ENCODE measurements at regions not wholly inside any gene's neighbourhood (a gene's known extent, or its start where the extent isn't known, plus 50 kb on each side); places are given as distances from the start of the nearest gene placed in this dataset.

- no peak overlapping the region for H3K4me3 Mint-ChIP-seq (ENCODE audit: low read depth)
- peaks cover 5% of the 10 kb centered on the region for H3K4me1 Mint-ChIP-seq (ENCODE audit: low read depth)
- no peak overlapping the region for H3K27ac Mint-ChIP-seq
- H3K27me3 Mint-ChIP-seq (ENCODE audit: low read depth), result peaks cover 3% of the 10 kb centered on the region
- no peaks in the 10 kb centered on the region for H3K36me3 Mint-ChIP-seq (ENCODE audit: low read depth)
- no peaks in the 10 kb centered on the region for H3K9me3 Mint-ChIP-seq
- intact Hi-C loops (cut with micrococcal nuclease), result loop anchor here (5.0 kb wide), 1 partner anchor 41 kb away; no protein-coding TSS in a partner anchor
- no peak for DNase-seq (ENCODE audit: low spot score)
Measured at GRCh38 chr5:133891390-133891789, 77.0 kb downstream of the C5orf15 start.

GRCh38 chr5:133890776-133891280 is 77.6 kb downstream of the C5orf15 start:
- Mint-ChIP-seq H3K36me3 (ENCODE audit: low read depth) (no peaks in the 10 kb centered on the region), H3K9me3 (no peaks in the 10 kb centered on the region), H3K27me3 (ENCODE audit: low read depth) (peaks cover 3% of the 10 kb centered on the region), H3K27ac (no peak overlapping the region), H3K4me1 (ENCODE audit: low read depth) (peaks cover 7% of the 10 kb centered on the region), H3K4me3 (ENCODE audit: low read depth) (no peak overlapping the region)
- intact Hi-C loops (cut with micrococcal nuclease), result loop anchor here (5.0 kb wide), 1 partner anchor 41 kb away; no protein-coding TSS in a partner anchor
- no peak for DNase-seq (ENCODE audit: low spot score)

- intact Hi-C loops (cut with micrococcal nuclease), result loop anchor here (5.0 kb wide), 1 partner anchor 42 kb away; no protein-coding TSS in a partner anchor
- DNase-seq (ENCODE audit: low spot score), result no peak
Measured at GRCh38 chr5:133890314-133890713, 78.1 kb downstream of the C5orf15 start.

GRCh38 chr5:133889271-133889905 is 79.0 kb downstream of the C5orf15 start:
- no peak overlapping the region for H3K4me3 Mint-ChIP-seq (ENCODE audit: low read depth)
- H3K36me3 Mint-ChIP-seq (ENCODE audit: low read depth), result no peaks in the 10 kb centered on the region
- intact Hi-C loops (cut with micrococcal nuclease), result no loop called here
- H3K4me1 Mint-ChIP-seq (ENCODE audit: low read depth), result peaks cover 7% of the 10 kb centered on the region
- peaks cover 1% of the 10 kb centered on the region for H3K27me3 Mint-ChIP-seq (ENCODE audit: low read depth)
- H3K9me3 Mint-ChIP-seq, result no peaks in the 10 kb centered on the region
- no peak for DNase-seq (ENCODE audit: low spot score)
- H3K27ac Mint-ChIP-seq, result no peak overlapping the region

More at GRCh38 chr5:133890314-133890713, 78.1 kb downstream of the C5orf15 start:
- Mint-ChIP-seq H3K27ac (no peak overlapping the region), H3K4me1 (ENCODE audit: low read depth) (peaks cover 7% of the 10 kb centered on the region), H3K9me3 (no peaks in the 10 kb centered on the region), H3K4me3 (ENCODE audit: low read depth) (no peak overlapping the region), H3K36me3 (ENCODE audit: low read depth) (no peaks in the 10 kb centered on the region), H3K27me3 (ENCODE audit: low read depth) (peaks cover 1% of the 10 kb centered on the region)

- intact Hi-C loops (cut with micrococcal nuclease), result no loop called here
- H3K4me1 Mint-ChIP-seq (ENCODE audit: low read depth), result peaks cover 7% of the 10 kb centered on the region
- H3K27ac Mint-ChIP-seq, result no peak overlapping the region
- no peaks in the 10 kb centered on the region for H3K36me3 Mint-ChIP-seq (ENCODE audit: low read depth)
- no peaks in the 10 kb centered on the region for H3K9me3 Mint-ChIP-seq
- H3K27me3 Mint-ChIP-seq (ENCODE audit: low read depth), result no peaks in the 10 kb centered on the region
- DNase-seq (ENCODE audit: low spot score), result no peak
- no peak overlapping the region for H3K4me3 Mint-ChIP-seq (ENCODE audit: low read depth)
Measured at GRCh38 chr5:133888625-133888991, 79.8 kb downstream of the C5orf15 start.

GRCh38 chr5:133885566-133885965 is 82.9 kb downstream of the C5orf15 start:
- no peaks in the 10 kb centered on the region for H3K27me3 Mint-ChIP-seq (ENCODE audit: low read depth)
- no peak overlapping the region for H3K27ac Mint-ChIP-seq
- H3K4me3 Mint-ChIP-seq (ENCODE audit: low read depth), result no peak overlapping the region
- H3K36me3 Mint-ChIP-seq (ENCODE audit: low read depth), result no peaks in the 10 kb centered on the region
- no peaks in the 10 kb centered on the region for H3K9me3 Mint-ChIP-seq
- peaks cover 7% of the 10 kb centered on the region for H3K4me1 Mint-ChIP-seq (ENCODE audit: low read depth)
- DNase-seq (ENCODE audit: low spot score), result no peak
- intact Hi-C loops (cut with micrococcal nuclease), result no loop called here

GRCh38 chr5:133884569-133885311 is 83.7 kb downstream of the C5orf15 start:
- H3K4me3 Mint-ChIP-seq (ENCODE audit: low read depth), result no peak overlapping the region
- DNase-seq (ENCODE audit: low spot score), result no peak
- no peaks in the 10 kb centered on the region for H3K27me3 Mint-ChIP-seq (ENCODE audit: low read depth)
- H3K4me1 Mint-ChIP-seq (ENCODE audit: low read depth), result peaks cover 3% of the 10 kb centered on the region
- no peak overlapping the region for H3K27ac Mint-ChIP-seq
- H3K9me3 Mint-ChIP-seq, result no peaks in the 10 kb centered on the region
- H3K36me3 Mint-ChIP-seq (ENCODE audit: low read depth), result no peaks in the 10 kb centered on the region
- intact Hi-C loops (cut with micrococcal nuclease), result no loop called here

- Mint-ChIP-seq H3K4me3 (ENCODE audit: low read depth) (no peak overlapping the region), H3K9me3 (no peaks in the 10 kb centered on the region), H3K36me3 (ENCODE audit: low read depth) (no peaks in the 10 kb centered on the region), H3K4me1 (ENCODE audit: low read depth) (peaks cover 3% of the 10 kb centered on the region), H3K27me3 (ENCODE audit: low read depth) (no peaks in the 10 kb centered on the region), H3K27ac (no peak overlapping the region)
- intact Hi-C loops (cut with micrococcal nuclease), result no loop called here
- no peak for DNase-seq (ENCODE audit: low spot score)
Measured at GRCh38 chr5:133883916-133884315, 84.5 kb downstream of the C5orf15 start.

GRCh38 chr5:133882846-133883245 is 85.6 kb downstream of the C5orf15 start:
- no peak overlapping the region for H3K27ac Mint-ChIP-seq
- peaks cover 3% of the 10 kb centered on the region for H3K4me1 Mint-ChIP-seq (ENCODE audit: low read depth)
- intact Hi-C loops (cut with micrococcal nuclease), result no loop called here
- H3K36me3 Mint-ChIP-seq (ENCODE audit: low read depth), result no peaks in the 10 kb centered on the region
- no peak overlapping the region for H3K4me3 Mint-ChIP-seq (ENCODE audit: low read depth)
- H3K27me3 Mint-ChIP-seq (ENCODE audit: low read depth), result no peaks in the 10 kb centered on the region
- no peak for DNase-seq (ENCODE audit: low spot score)
- H3K9me3 Mint-ChIP-seq, result no peaks in the 10 kb centered on the region

GRCh38 chr5:133882389-133882695 is 86.1 kb downstream of the C5orf15 start:
- Mint-ChIP-seq H3K4me1 (ENCODE audit: low read depth) (peaks cover 3% of the 10 kb centered on the region), H3K27ac (no peak overlapping the region), H3K36me3 (ENCODE audit: low read depth) (no peaks in the 10 kb centered on the region), H3K9me3 (no peaks in the 10 kb centered on the region), H3K4me3 (ENCODE audit: low read depth) (no peak overlapping the region), H3K27me3 (ENCODE audit: low read depth) (no peaks in the 10 kb centered on the region)
- intact Hi-C loops (cut with micrococcal nuclease), result no loop called here
- DNase-seq (ENCODE audit: low spot score), result no peak

GRCh38 chr5:133881576-133882388 is 86.6 kb downstream of the C5orf15 start:
- Mint-ChIP-seq H3K27me3 (ENCODE audit: low read depth) (no peaks in the 10 kb centered on the region), H3K4me3 (ENCODE audit: low read depth) (no peak overlapping the region), H3K27ac (no peak overlapping the region), H3K36me3 (ENCODE audit: low read depth) (no peaks in the 10 kb centered on the region), H3K9me3 (no peaks in the 10 kb centered on the region), H3K4me1 (ENCODE audit: low read depth) (peaks cover 3% of the 10 kb centered on the region)
- DNase-seq (ENCODE audit: low spot score), result no peak
- intact Hi-C loops (cut with micrococcal nuclease), result no loop called here

- no peak for DNase-seq (ENCODE audit: low spot score)
- intact Hi-C loops (cut with micrococcal nuclease), result loop anchor here (10.0 kb wide), 1 partner anchor 763 kb away; no protein-coding TSS in a partner anchor
- Mint-ChIP-seq H3K27ac (no peak overlapping the region), H3K27me3 (ENCODE audit: low read depth) (no peaks in the 10 kb centered on the region), H3K36me3 (ENCODE audit: low read depth) (peaks cover 4% of the 10 kb centered on the region), H3K9me3 (peaks cover 19% of the 10 kb centered on the region), H3K4me3 (ENCODE audit: low read depth) (no peak overlapping the region), H3K4me1 (ENCODE audit: low read depth) (peaks cover 15% of the 10 kb centered on the region)
Measured at GRCh38 chr5:133878236-133878555, 90.2 kb downstream of the C5orf15 start.
